ENCODE measurements at regions not wholly inside any gene's neighbourhood (a gene's known extent, or its start where the extent isn't known, plus 50 kb on each side); places are given as distances from the start of the nearest gene placed in this dataset.

GRCh38 chr4:124594945-124595344 lies 117.6 kb downstream of the ANKRD50 start:
- no peak for TF ChIP-seq CTCF (IDR thresholded peaks at IDR 0.05)
- no peak for TF ChIP-seq IRF1 (CRISPR knock-in tag; IDR thresholded peaks at IDR 0.05)
- no peak for TF ChIP-seq FOXP1 (CRISPR knock-in tag; IDR thresholded peaks at IDR 0.05; ENCODE audit: borderline replicate concordance)
- no peak for TF ChIP-seq E2F1 (CRISPR knock-in tag; IDR thresholded peaks at IDR 0.05)

Measured in WTC11 (cell line).